ENCODE measurements at regions not wholly inside any gene's neighbourhood (a gene's known extent, or its start where the extent isn't known, plus 50 kb on each side); places are given as distances from the start of the nearest gene placed in this dataset.

DNA sequence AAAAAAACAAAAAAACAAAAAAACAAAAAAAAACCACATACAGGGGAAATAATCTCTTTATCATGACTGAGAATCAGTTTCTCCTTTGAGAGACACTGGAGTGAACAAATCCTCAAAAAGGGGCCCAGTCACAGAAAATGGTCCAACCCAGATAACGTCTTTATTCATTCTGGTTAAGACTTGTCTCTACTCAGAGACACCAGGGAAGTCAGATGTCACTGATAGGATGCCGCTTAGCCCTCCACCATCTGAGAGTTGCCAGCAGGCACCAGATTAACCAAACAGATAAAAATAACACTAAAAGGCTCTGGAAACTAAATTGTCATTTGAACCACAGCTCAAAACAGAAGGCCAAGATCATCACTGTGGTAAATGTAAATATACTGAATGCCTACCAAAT lies 1163.4 kb upstream of the ATXN8OS start:
- no peak for TF ChIP-seq POLR2AphosphoS5 (IDR thresholded peaks at IDR 0.05)
- TF ChIP-seq CTCF (IDR thresholded peaks at IDR 0.05): no peak
- no peak for TF ChIP-seq POLR2A (IDR thresholded peaks at IDR 0.05)
